ENCODE measurements at regions not wholly inside any gene's neighbourhood (a gene's known extent, or its start where the extent isn't known, plus 50 kb on each side); places are given as distances from the start of the nearest gene placed in this dataset.

- DNase-seq: no peak
Measured at GRCh38 chr10:8731121-8732095, 676.9 kb downstream of the GATA3 start.

GRCh38 chr10:8738987-8739386, 684.5 kb downstream of the GATA3 start:
- no peak for DNase-seq

- DNase-seq: no peak
Measured at GRCh38 chr10:8752146-8752843, 697.8 kb downstream of the GATA3 start.

GRCh38 chr10:8758029-8758428, 703.5 kb downstream of the GATA3 start:
- no peak for DNase-seq

- DNase-seq: no peak
Measured at GRCh38 chr10:8766899-8767298, 712.4 kb downstream of the GATA3 start.

- no peak for DNase-seq
Measured at GRCh38 chr10:8767591-8767990, 713.1 kb downstream of the GATA3 start.

GRCh38 chr10:8768341-8768740, 713.9 kb downstream of the GATA3 start:
- DNase-seq: no peak

- no peak for DNase-seq
Measured at GRCh38 chr10:8768852-8769251, 714.4 kb downstream of the GATA3 start.

GRCh38 chr10:8776926-8777622, 722.6 kb downstream of the GATA3 start:
- no peak for DNase-seq

GRCh38 chr10:8778713-8779112, 724.2 kb downstream of the GATA3 start:
- no peak for DNase-seq

GRCh38 chr10:8787649-8788048, 733.2 kb downstream of the GATA3 start:
- DNase-seq: no peak

GRCh38 chr10:8790390-8790789, 735.9 kb downstream of the GATA3 start:
- no peak for DNase-seq

- no peak for DNase-seq
Measured at GRCh38 chr10:8794860-8795259, 740.4 kb downstream of the GATA3 start.

GRCh38 chr10:8800426-8800825, 745.9 kb downstream of the GATA3 start:
- DNase-seq: no peak

GRCh38 chr10:8803992-8804391, 749.5 kb downstream of the GATA3 start:
- no peak for DNase-seq

GRCh38 chr10:8810677-8811076, 756.2 kb downstream of the GATA3 start:
- no peak for DNase-seq

- no peak for DNase-seq
Measured at GRCh38 chr10:8811201-8811600, 756.7 kb downstream of the GATA3 start.

- no peak for DNase-seq
Measured at GRCh38 chr10:8815969-8816368, 761.5 kb downstream of the GATA3 start.

GRCh38 chr10:8817299-8817698, 762.8 kb downstream of the GATA3 start:
- DNase-seq: no peak

GRCh38 chr10:8825611-8826010, 771.1 kb downstream of the GATA3 start:
- DNase-seq: no peak

GRCh38 chr10:8829592-8829991, 775.1 kb downstream of the GATA3 start:
- no peak for DNase-seq

- DNase-seq: no peak
Measured at GRCh38 chr10:8830048-8830447, 775.6 kb downstream of the GATA3 start.

- no peak for DNase-seq
Measured at GRCh38 chr10:8830876-8831275, 776.4 kb downstream of the GATA3 start.
